ENCODE measurements at regions not wholly inside any gene's neighbourhood (a gene's known extent, or its start where the extent isn't known, plus 50 kb on each side); places are given as distances from the start of the nearest gene placed in this dataset.
A peak's percentile ranks its signal among the peaks of the same experiment; 100 is the strongest.
"Not testable (repeated sequence)": the region's sequence is repeated elsewhere in the genome, so short reads cannot be mapped to it uniquely, and the experiment has no call there.

DNA sequence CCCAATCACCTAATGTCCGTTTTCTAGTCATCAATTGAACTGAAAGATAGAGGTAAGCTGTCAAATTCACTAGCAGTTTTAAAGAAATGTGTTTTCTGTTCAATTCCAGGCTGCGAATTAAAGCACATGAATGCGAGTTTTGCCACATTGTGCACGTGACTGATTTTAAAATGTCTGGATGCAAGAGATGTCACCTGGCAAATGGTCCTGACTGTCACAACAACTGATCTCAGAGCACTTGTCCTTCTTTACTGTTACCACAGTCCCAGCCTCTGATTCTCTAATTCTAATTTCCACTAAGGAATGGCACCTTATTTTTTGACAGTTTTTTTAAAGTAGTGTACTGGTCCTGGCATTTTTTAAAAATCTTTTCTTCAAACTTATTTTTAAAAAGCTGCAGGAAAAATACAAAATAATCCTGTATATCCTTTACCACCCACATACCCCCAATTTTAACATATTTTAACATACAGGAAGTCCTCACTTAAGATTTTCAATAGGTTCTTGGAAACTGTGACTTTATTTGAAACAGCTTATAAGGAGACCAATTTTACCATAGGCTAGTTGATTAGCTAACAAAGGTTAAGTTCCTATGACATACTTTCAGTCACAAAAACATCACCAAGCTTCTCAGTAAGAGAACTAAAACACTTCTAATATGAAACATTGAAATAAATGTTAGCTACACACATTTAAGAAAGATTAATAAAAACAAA is 1364.3 kb downstream of the EFNA5 start:
- DNase-seq = no peak

- no peak for DNase-seq
Observed at GRCh38 chr5:106303911-106304310, 1366.8 kb downstream of the EFNA5 start.

GRCh38 chr5:106292654-106293053 is 1378.1 kb downstream of the EFNA5 start:
- DNase-seq = no peak

- no peak for DNase-seq
Observed at GRCh38 chr5:106290841-106291240, 1379.9 kb downstream of the EFNA5 start.

- no peak for DNase-seq
Observed at GRCh38 chr5:106288979-106289378, 1381.8 kb downstream of the EFNA5 start.

DNA sequence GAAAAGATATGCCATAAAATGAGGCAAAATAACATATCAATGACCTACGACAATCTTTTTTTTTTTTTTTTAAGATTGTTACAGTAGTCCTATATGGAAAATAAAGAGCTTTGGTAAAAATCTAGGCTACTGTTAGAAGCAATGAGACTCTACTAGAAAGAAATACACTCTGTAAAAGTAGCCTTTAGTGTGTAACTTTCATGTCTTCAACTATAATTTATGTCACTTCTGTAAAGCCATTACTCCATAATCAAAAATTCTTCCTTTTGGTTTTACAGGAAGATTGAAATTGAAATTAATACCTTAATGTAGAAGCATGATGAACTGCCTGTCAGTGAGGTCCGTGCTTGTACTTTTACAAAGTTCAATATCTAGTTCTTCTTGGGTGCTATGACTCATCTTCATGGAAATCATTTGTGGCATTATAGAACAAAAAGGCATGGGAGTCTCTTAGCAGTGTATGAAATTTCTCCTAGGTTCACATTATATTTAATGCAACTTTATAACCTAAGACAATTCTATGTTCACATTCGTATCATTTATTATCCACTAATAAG is 1393.1 kb downstream of the EFNA5 start:
- no peak for DNase-seq

DNA sequence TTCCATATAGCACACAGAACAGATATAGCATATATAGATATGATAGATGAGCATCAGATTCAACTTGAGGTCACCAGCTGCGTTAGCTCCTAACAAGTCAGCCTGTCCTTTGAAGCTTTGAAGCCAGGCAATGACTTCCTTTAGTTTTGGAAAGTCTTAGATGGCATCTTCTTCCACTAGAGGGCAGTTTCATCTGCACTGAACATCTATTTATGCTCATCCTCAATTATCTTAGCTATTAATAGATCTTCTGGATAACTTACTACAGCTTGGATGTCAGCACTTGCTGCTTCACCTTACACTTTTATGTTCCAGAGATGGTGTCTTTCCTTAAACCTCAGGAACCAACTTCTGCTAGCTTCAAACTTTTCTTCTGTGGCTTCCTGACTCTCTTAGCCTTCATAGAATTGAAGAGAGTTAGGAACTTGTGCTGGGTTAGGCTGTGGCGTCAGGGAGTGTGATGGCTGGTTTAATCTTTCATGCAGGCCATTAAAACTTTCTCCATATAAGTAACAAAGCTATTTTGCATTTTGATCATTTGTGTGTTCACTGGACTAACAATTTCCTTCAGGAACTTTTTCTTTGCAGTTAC is 1401.4 kb downstream of the EFNA5 start:
- no peak for DNase-seq

GRCh38 chr5:106267256-106267655 is 1403.5 kb downstream of the EFNA5 start:
- DNase-seq = no peak

DNA sequence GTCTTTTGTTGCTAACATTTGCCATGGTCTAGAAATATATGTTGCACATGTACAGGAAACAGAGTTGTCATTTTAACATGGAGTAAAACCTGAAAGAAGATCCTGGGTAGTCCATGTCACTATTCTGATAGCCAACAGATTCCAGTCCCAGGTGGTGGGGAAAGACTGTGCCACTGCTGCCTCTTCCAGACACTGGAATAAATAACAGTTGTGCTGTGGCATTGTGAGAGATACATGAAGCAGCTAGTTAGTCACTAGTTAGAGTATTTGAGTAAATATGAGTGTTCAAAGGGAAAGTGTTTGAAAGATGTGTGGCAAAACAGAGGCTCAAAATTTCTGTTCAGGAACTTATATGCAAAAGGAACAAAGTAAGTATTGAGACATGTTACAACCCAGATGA is 1408.3 kb downstream of the EFNA5 start:
- no peak for DNase-seq

GRCh38 chr5:106259431-106260090 is 1411.2 kb downstream of the EFNA5 start:
- DNase-seq = not testable (repeated sequence)

DNA sequence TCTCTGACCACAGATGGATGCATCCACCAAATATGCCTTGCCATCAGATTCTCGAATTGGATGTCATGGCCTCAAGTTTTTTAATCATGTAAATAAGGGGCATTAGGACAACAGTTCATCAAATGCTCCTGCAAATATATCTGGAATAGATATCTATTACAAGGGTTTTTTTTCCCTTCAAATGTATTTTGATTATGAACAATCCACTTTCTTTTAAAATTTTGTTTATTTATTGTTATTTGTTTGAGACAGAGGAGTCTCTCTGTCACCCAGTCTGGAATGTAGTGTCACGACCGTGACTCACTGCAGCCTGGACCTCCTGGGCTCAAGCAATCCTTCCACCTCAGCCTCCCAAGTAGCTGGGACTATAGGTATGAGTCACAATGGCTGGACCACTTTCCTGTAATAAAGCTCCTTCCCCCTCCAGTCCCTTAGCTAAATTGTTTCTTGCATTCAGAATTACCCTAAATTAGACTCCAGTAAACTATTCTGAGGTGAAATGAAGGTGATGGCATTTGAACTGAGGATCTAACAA is 1412.1 kb downstream of the EFNA5 start:
- DNase-seq = peak; percentile 53

- no peak for DNase-seq
Observed at GRCh38 chr5:106254784-106255183, 1416.0 kb downstream of the EFNA5 start.

DNA sequence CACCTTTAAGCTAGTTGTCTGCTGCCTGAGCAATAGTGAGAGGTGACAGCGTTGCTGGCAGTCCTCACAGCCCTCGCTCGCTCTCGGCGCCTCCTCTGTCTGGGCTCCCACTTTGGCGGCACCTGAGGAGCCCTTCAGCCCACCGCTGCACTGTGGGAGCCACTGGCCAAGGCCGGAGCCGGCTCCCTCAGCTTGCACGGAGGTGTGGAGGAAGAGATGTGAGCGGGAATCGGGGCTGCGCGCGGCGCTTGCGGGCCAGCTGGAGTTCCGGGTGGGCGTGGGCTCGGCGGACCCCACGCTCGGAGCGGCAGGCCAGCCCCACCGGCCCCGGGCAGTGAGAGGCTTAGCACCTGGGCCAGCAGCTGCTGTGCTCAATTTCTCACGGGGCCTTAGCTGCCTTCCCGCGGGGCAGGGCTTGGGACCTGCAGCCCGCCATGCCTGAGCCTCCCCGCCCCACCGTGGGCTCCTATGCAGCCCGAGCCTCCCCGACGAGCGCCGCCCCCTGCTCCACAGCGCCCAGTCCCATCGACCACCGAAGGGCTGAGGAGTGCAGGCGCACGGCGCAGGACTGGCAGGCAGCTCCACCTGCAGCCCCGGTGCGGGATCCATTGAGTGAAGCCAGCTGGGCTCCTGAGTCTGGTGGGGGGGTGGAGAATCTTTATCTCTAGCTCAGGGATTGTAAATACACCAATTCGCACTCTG is 1424.5 kb downstream of the EFNA5 start:
- DNase-seq = not testable (repeated sequence)

DNA sequence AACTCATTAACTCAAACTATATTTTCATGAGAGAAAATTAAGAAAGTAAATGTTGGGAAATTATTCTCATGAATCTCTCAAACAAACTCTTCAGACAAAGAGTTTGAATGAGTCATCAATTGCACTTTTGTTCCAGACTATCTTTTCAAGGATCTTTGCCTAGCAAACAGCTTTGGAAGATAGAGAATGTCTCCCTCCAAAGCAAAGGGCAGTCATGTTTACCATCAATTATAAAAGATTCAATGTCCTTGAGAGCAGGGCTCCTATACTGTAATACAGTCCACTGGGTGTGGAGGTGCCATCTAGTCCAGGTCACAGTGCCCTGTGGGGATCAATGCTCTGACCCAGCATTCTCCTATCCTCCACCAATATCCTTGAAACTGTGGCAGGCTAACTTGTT is 1429.3 kb downstream of the EFNA5 start:
- no peak for DNase-seq

GRCh38 chr5:106205916-106206571 is 1464.7 kb downstream of the EFNA5 start:
- no peak for DNase-seq

DNA sequence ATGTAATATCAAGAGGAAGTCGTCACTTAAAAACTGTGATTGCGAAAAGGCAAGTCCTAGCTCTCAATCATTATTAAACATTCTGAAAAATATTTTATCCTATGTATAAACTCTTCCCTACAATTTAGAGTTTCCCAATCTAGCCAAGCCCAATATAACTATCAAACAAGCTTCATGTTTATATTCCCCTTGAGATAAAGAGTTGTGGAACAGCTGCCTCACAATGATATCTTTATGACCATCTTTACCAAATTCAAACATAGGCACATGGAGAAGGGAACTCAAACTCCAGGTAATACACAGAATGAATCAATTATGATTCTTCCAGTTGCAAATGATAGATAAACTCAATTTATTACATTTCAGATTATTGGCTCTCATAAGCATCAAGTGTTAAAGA is 1468.7 kb downstream of the EFNA5 start:
- no peak for DNase-seq

DNA sequence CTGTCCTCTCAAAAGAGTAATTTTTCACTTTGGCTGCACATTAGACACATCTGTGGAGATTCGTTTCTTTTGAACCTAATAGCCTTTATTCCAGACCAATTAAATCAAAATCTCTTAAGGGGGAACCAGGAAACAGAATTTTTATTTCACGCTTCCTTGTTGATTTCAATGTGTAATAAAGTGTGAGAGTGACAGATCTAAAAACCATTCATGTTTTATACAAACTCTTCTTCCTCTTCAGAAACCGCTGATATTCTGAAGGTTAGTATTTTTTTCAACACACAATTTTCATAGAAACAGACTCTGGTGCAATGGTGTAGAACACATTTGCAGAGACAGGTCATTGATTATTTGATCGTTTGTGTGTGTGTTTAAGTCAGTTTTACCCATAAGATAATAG is 1469.8 kb downstream of the EFNA5 start:
- no peak for DNase-seq

- no peak for DNase-seq
Observed at GRCh38 chr5:106195679-106196474, 1474.9 kb downstream of the EFNA5 start.

GRCh38 chr5:106189121-106189809 is 1481.5 kb downstream of the EFNA5 start:
- no peak for DNase-seq

- DNase-seq = no peak
Observed at GRCh38 chr5:106185661-106186081, 1485.1 kb downstream of the EFNA5 start.

DNA sequence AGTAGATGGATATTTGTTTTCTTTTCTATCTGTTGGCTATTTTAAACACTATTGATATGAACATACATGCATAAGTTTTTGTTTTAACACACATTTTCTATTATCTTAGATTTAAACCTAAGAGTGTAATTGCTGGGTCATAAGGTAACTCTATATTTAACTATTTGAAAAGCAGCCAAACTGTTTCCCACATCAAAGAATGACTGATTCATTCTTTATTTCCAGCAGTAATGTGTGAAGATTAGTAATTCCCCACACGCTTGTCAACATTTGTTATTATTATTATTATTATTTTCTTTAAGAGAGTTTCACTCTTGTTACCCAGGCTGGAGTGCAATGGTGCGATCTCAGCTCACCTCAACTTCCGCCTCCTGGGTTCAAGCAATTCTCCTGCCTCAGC is 1495.8 kb downstream of the EFNA5 start:
- no peak for DNase-seq
